Testis (tissue), 2 donors: ENCODE measurements at regions not wholly inside any gene's neighbourhood (a gene's known extent, or its start where the extent isn't known, plus 50 kb on each side); places are given as distances from the start of the nearest gene placed in this dataset.
A peak's percentile ranks its signal among the peaks of the same experiment; 100 is the strongest.

Experiments
- DNase-seq: peaks from one replicate; pipeline ENCODE4 v3.0.0-alpha.2; 2019
- H3K27ac ChIP-seq, 2 donors: fragments of 200-600 bp; sonication (generic); one replicate each; pipeline ENCODE4 v1.5.1; 2019
- H3K27me3 ChIP-seq: fragments of 200-600 bp; sonication (generic); one replicate; pipeline ENCODE4 v1.5.1; 2019
- H3K36me3 ChIP-seq: fragments of 200-600 bp; sonication (generic); one replicate; pipeline ENCODE4 v1.5.1; 2017; ENCODE audit warnings: low read depth; ENCODE audit errors: missing control alignments
- H3K4me1 ChIP-seq: fragments of 200-600 bp; sonication (generic); one replicate; pipeline ENCODE4 v1.5.1; 2019
- H3K4me3 ChIP-seq, 2 donors: fragments of 200-600 bp; sonication (generic); one replicate each; pipeline ENCODE4 v1.5.1; 2017 to 2019
- H3K9me3 ChIP-seq: fragments of 200-600 bp; sonication (generic); one replicate; pipeline ENCODE4 v1.5.1; 2017
- CTCF ChIP-seq, 3 experiments: fragments of 450-650 bp in 2 of 3; fragments of 200-600 bp in 1 of 3; sonication (generic) in 1 of 3; IDR thresholded peaks; one replicate each; pipeline ENCODE4 v1.5.1; 2016 to 2019; ENCODE audit warnings: antibody characterized with exemption in 3 of 3, mild to moderate bottlenecking in 2 of 3, moderate library complexity in 1 of 3
- POLR2A ChIP-seq: fragments of 450-650 bp; IDR thresholded peaks from one replicate; pipeline ENCODE4 v1.6.1; 2017; ENCODE audit warnings: antibody characterized with exemption, mild to moderate bottlenecking, moderate library complexity
- WGBS, 2 donors: methylation state at CpG; one replicate each; pipeline ENCODE4 v1.1.5; 2018; 5-methylcytosine and 5-hydroxymethylcytosine counted together
- intact Hi-C: fragments of 100-400 bp; cut with DNase I; formaldehyde crosslinking; loops from one replicate; pipeline ENCODE4 v1.15.1; 2023; ENCODE audit warnings: low total_unique reads

GRCh38 chr16:35146723-35147458 lies 1687.5 kb downstream of the TP53TG3F start:
- TF ChIP-seq POLR2A (no peak), CTCF (IDR thresholded peaks at IDR 0.05) (no peak)
- no peak for DNase-seq
- H3K4me3 ChIP-seq: peak overlapping the region in 1 of 2 donors; percentile 26
- no peak overlapping the region for H3K27ac ChIP-seq
- no peaks in the 10 kb centered on the region for H3K9me3 ChIP-seq
- H3K36me3 ChIP-seq: no peaks in the 10 kb centered on the region
- no peaks in the 10 kb centered on the region for H3K27me3 ChIP-seq
- WGBS, 2 donors: 67 to 70% methylated on average over 13 to 14 of the region's 14 CpGs
- intact Hi-C loops: no loop called here
- H3K4me1 ChIP-seq: no peaks in the 10 kb centered on the region

GRCh38 chr16:35147556-35148504 lies 1688.4 kb downstream of the TP53TG3F start:
- Histone ChIP-seq H3K36me3 (no peaks in the 10 kb centered on the region), H3K27me3 (no peaks in the 10 kb centered on the region), H3K4me3 (no peak overlapping the region), H3K4me1 (no peaks in the 10 kb centered on the region), H3K27ac (no peak overlapping the region), H3K9me3 (no peaks in the 10 kb centered on the region)
- WGBS, 2 donors: 62 to 66% methylated on average over 6 to 10 of the region's 10 CpGs
- no peak for TF ChIP-seq POLR2A
- no peak for TF ChIP-seq CTCF (IDR thresholded peaks at IDR 0.05)
- no peak for DNase-seq
- intact Hi-C loops: no loop called here

- intact Hi-C loops: no loop called here
- Histone ChIP-seq H3K4me1 (no peaks in the 10 kb centered on the region), H3K9me3 (no peaks in the 10 kb centered on the region), H3K4me3 (no peak overlapping the region), H3K27ac (no peak overlapping the region), H3K27me3 (no peaks in the 10 kb centered on the region), H3K36me3 (no peaks in the 10 kb centered on the region)
- WGBS, 2 donors: 59 to 80% methylated on average over 1 to 3 of the region's 3 CpGs
- DNase-seq: no peak
- TF ChIP-seq CTCF (IDR thresholded peaks at IDR 0.05): no peak
- TF ChIP-seq POLR2A: no peak
Observed at GRCh38 chr16:35148748-35149147, 1689.3 kb downstream of the TP53TG3F start.

GRCh38 chr16:35149550-35149949 lies 1690.1 kb downstream of the TP53TG3F start:
- no peaks in the 10 kb centered on the region for H3K9me3 ChIP-seq

More at GRCh38 chr16:35149550-35149949, 1690.1 kb downstream of the TP53TG3F start:
- no peak overlapping the region for H3K27ac ChIP-seq
- H3K4me3 ChIP-seq: no peak overlapping the region
- H3K36me3 ChIP-seq: no peaks in the 10 kb centered on the region
- WGBS, 2 donors: 50 to 64% methylated on average over 2 to 3 of the region's 3 CpGs
- H3K4me1 ChIP-seq: no peaks in the 10 kb centered on the region
- TF ChIP-seq POLR2A (no peak), CTCF (IDR thresholded peaks at IDR 0.05) (no peak)
- DNase-seq: no peak
- no peaks in the 10 kb centered on the region for H3K27me3 ChIP-seq
- intact Hi-C loops: no loop called here
